ENCODE measurements at regions not wholly inside any gene's neighbourhood (a gene's known extent, or its start where the extent isn't known, plus 50 kb on each side); places are given as distances from the start of the nearest gene placed in this dataset.

- no peak for ATAC-seq (ENCODE audit: poor library complexity)
- no peaks in the 10 kb centered on the region for H3K27me3 Mint-ChIP-seq
- H3K27me3 ChIP-seq (ENCODE audit: control insufficient read depth in 1 of 2, insufficient read depth in 2 of 2, low read length in 2 of 2): no peaks in the 10 kb centered on the region
- H3K9me3 ChIP-seq (ENCODE audit: control insufficient read depth in 1 of 2, insufficient read depth in 1 of 2, low read length in 2 of 2): peaks cover 0 to 5% of the 10 kb centered on the region in 2 experiments
- H3K4me1 ChIP-seq (ENCODE audit: insufficient read depth, low read length): no peaks in the 10 kb centered on the region
- H3K9me3 Mint-ChIP-seq: no peaks in the 10 kb centered on the region
- H3K27ac Mint-ChIP-seq: no peak overlapping the region
- no peak overlapping the region for H3K27ac ChIP-seq (ENCODE audit: low read depth in 1 of 2, low read length in 2 of 2)
- H3K36me3 ChIP-seq (ENCODE audit: insufficient read depth, low read length): no peaks in the 10 kb centered on the region
- ChIA-PET CTCF (no interaction called here), POLR2A (no interaction called here)
- no peak overlapping the region for H3K4me3 Mint-ChIP-seq
- H3K36me3 Mint-ChIP-seq (ENCODE audit: low read depth): no peaks in the 10 kb centered on the region
- TF ChIP-seq, protein P1, sequence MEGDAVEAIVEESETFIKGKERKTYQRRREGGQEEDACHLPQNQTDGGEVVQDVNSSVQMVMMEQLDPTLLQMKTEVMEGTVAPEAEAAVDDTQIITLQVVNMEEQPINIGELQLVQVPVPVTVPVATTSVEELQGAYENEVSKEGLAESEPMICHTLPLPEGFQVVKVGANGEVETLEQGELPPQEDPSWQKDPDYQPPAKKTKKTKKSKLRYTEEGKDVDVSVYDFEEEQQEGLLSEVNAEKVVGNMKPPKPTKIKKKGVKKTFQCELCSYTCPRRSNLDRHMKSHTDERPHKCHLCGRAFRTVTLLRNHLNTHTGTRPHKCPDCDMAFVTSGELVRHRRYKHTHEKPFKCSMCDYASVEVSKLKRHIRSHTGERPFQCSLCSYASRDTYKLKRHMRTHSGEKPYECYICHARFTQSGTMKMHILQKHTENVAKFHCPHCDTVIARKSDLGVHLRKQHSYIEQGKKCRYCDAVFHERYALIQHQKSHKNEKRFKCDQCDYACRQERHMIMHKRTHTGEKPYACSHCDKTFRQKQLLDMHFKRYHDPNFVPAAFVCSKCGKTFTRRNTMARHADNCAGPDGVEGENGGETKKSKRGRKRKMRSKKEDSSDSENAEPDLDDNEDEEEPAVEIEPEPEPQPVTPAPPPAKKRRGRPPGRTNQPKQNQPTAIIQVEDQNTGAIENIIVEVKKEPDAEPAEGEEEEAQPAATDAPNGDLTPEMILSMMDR (IDR thresholded peaks at IDR 0.05): no peak
- DNase-seq: no peak
- no peaks in the 10 kb centered on the region for H3K4me1 Mint-ChIP-seq (ENCODE audit: low read depth)
- no peak overlapping the region for H3K4me3 ChIP-seq (ENCODE audit: low read length)
- intact Hi-C loops (cut with DNase I, micrococcal nuclease): no loop called here
These were observed 67.5 kb upstream of the INSIG1 start for GRCh38 chr7:155230169-155230593.

GRCh38 chr7:155231241-155231800 lies 66.4 kb upstream of the INSIG1 start:
- Mint-ChIP-seq H3K27ac (no peak overlapping the region), H3K9me3 (no peaks in the 10 kb centered on the region), H3K36me3 (ENCODE audit: low read depth) (no peaks in the 10 kb centered on the region), H3K27me3 (no peaks in the 10 kb centered on the region), H3K4me1 (ENCODE audit: low read depth) (no peaks in the 10 kb centered on the region), H3K4me3 (no peak overlapping the region)
- ATAC-seq (ENCODE audit: poor library complexity) (no peak), DNase-seq (no peak)
- Histone ChIP-seq H3K27ac (ENCODE audit: low read depth in 1 of 2, low read length in 2 of 2) (no peak overlapping the region), H3K4me1 (ENCODE audit: insufficient read depth, low read length) (no peaks in the 10 kb centered on the region), H3K9me3 (ENCODE audit: control insufficient read depth in 1 of 2, insufficient read depth in 1 of 2, low read length in 2 of 2) (peaks cover 0 to 5% of the 10 kb centered on the region in 2 experiments), H3K4me3 (ENCODE audit: low read length) (no peak overlapping the region), H3K27me3 (ENCODE audit: control insufficient read depth in 1 of 2, insufficient read depth in 2 of 2, low read length in 2 of 2) (no peaks in the 10 kb centered on the region), H3K36me3 (ENCODE audit: insufficient read depth, low read length) (no peaks in the 10 kb centered on the region)
- POLR2A ChIA-PET: no interaction called here
- CTCF ChIA-PET: no interaction called here
- intact Hi-C loops (cut with DNase I, micrococcal nuclease): no loop called here
- TF ChIP-seq, protein P1 (IDR thresholded peaks at IDR 0.05): no peak

GRCh38 chr7:155231941-155232340 lies 65.7 kb upstream of the INSIG1 start:
- CTCF ChIA-PET: no interaction called here
- DNase-seq (no peak), ATAC-seq (ENCODE audit: poor library complexity) (no peak)
- Mint-ChIP-seq H3K27ac (no peak overlapping the region), H3K4me3 (no peak overlapping the region), H3K36me3 (ENCODE audit: low read depth) (no peaks in the 10 kb centered on the region), H3K9me3 (no peaks in the 10 kb centered on the region), H3K27me3 (no peaks in the 10 kb centered on the region), H3K4me1 (ENCODE audit: low read depth) (no peaks in the 10 kb centered on the region)
- Histone ChIP-seq H3K36me3 (ENCODE audit: insufficient read depth, low read length) (no peaks in the 10 kb centered on the region), H3K4me1 (ENCODE audit: insufficient read depth, low read length) (no peaks in the 10 kb centered on the region), H3K4me3 (ENCODE audit: low read length) (no peak overlapping the region), H3K9me3 (ENCODE audit: control insufficient read depth in 1 of 2, insufficient read depth in 1 of 2, low read length in 2 of 2) (peaks cover 0 to 5% of the 10 kb centered on the region in 2 experiments), H3K27ac (ENCODE audit: low read depth in 1 of 2, low read length in 2 of 2) (no peak overlapping the region), H3K27me3 (ENCODE audit: control insufficient read depth in 1 of 2, insufficient read depth in 2 of 2, low read length in 2 of 2) (no peaks in the 10 kb centered on the region)
- TF ChIP-seq, protein P1 (IDR thresholded peaks at IDR 0.05): no peak
- POLR2A ChIA-PET: no interaction called here
- intact Hi-C loops (cut with DNase I, micrococcal nuclease): no loop called here
